Suprapubic skin (tissue), 4 donors: ENCODE measurements at regions not wholly inside any gene's neighbourhood (a gene's known extent, or its start where the extent isn't known, plus 50 kb on each side); places are given as distances from the start of the nearest gene placed in this dataset.

ENCODE experiments used
- EP300 ChIP-seq: sonication (generic); formaldehyde crosslinking; IDR thresholded peaks from one replicate; pipeline ENCODE4 v1.6.1; 2017; ENCODE audit warnings: antibody characterized with exemption
- POLR2A ChIP-seq, 2 donors: fragments of 450-650 bp; IDR thresholded peaks; one replicate each; pipeline ENCODE4 v1.6.1; 2017; ENCODE audit warnings: antibody characterized with exemption in 2 of 2, mild to moderate bottlenecking in 2 of 2, moderate library complexity in 2 of 2
- POLR2AphosphoS5 ChIP-seq, 3 donors: sonication (generic); formaldehyde crosslinking; IDR thresholded peaks; one replicate each; pipeline ENCODE4 v1.6.1; 2017; ENCODE audit warnings: antibody characterized with exemption in 3 of 3
- TF ChIP-seq, protein P1 (sequence below), 2 donors: fragments of 200-600 bp in 1 of 2; fragments of 450-650 bp in 1 of 2; sonication (generic) in 1 of 2; IDR thresholded peaks; one replicate each; pipeline ENCODE4 v1.5.1; 2016 to 2019; ENCODE audit warnings: antibody characterized with exemption in 2 of 2, mild to moderate bottlenecking in 1 of 2, moderate library complexity in 1 of 2

DNA sequence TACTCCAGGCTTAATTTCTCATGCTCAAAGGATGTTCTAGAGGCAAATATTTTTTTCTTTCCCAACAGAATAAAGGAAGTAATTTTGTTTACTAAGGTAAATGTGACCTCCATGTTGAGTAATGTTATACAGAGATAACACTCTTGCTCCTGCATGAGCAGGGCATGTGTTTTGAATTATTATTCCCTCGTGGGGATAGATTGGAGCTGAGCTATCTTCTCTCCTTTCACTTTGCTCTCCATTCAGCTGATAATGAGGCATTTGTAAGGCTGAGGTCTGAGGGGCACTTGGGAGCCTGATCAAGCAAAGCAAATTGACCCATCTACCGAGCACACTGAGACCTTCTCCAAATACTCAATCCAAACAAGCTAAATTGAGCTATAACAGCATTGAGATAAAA is 50.7 kb upstream of the GHITM start:
- no peak for TF ChIP-seq POLR2AphosphoS5 (IDR thresholded peaks at IDR 0.05)
- TF ChIP-seq, protein P1, sequence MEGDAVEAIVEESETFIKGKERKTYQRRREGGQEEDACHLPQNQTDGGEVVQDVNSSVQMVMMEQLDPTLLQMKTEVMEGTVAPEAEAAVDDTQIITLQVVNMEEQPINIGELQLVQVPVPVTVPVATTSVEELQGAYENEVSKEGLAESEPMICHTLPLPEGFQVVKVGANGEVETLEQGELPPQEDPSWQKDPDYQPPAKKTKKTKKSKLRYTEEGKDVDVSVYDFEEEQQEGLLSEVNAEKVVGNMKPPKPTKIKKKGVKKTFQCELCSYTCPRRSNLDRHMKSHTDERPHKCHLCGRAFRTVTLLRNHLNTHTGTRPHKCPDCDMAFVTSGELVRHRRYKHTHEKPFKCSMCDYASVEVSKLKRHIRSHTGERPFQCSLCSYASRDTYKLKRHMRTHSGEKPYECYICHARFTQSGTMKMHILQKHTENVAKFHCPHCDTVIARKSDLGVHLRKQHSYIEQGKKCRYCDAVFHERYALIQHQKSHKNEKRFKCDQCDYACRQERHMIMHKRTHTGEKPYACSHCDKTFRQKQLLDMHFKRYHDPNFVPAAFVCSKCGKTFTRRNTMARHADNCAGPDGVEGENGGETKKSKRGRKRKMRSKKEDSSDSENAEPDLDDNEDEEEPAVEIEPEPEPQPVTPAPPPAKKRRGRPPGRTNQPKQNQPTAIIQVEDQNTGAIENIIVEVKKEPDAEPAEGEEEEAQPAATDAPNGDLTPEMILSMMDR (IDR thresholded peaks at IDR 0.05): no peak
- TF ChIP-seq POLR2A (IDR thresholded peaks at IDR 0.05): no peak
- no peak for TF ChIP-seq EP300
